ENCODE measurements at regions not wholly inside any gene's neighbourhood (a gene's known extent, or its start where the extent isn't known, plus 50 kb on each side); places are given as distances from the start of the nearest gene placed in this dataset.

DNA sequence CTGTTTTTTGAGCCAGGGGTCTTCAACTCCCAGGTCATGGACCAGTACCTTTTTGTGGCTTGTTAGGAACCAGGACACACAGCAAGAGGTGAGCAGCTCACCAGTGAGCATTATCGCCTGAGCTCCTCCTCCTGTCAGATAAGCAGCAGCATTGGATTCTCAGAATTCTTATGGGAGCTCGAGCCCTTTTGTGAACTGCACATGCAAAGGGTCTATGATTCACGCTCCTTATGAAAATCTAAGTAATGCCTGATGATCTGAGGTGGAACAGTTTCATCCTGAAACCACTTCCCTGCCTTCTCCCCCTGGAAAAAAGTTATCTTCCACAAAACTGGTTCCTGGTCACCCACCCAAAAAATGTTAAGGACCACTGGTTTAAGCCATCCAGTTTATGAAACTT lies 1047.6 kb downstream of the OTOL1 start:
- TF ChIP-seq, protein P1, sequence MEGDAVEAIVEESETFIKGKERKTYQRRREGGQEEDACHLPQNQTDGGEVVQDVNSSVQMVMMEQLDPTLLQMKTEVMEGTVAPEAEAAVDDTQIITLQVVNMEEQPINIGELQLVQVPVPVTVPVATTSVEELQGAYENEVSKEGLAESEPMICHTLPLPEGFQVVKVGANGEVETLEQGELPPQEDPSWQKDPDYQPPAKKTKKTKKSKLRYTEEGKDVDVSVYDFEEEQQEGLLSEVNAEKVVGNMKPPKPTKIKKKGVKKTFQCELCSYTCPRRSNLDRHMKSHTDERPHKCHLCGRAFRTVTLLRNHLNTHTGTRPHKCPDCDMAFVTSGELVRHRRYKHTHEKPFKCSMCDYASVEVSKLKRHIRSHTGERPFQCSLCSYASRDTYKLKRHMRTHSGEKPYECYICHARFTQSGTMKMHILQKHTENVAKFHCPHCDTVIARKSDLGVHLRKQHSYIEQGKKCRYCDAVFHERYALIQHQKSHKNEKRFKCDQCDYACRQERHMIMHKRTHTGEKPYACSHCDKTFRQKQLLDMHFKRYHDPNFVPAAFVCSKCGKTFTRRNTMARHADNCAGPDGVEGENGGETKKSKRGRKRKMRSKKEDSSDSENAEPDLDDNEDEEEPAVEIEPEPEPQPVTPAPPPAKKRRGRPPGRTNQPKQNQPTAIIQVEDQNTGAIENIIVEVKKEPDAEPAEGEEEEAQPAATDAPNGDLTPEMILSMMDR (IDR thresholded peaks at IDR 0.05) = no peak
- TF ChIP-seq POLR2A (IDR thresholded peaks at IDR 0.05) (no peak), EP300 (IDR thresholded peaks at IDR 0.05) (no peak)

Data from gastroesophageal sphincter (tissue), 3 donors.